SJCRH30 (cell line): ENCODE measurements at regions not wholly inside any gene's neighbourhood (a gene's known extent, or its start where the extent isn't known, plus 50 kb on each side); places are given as distances from the start of the nearest gene placed in this dataset.
A peak's percentile ranks its signal among the peaks of the same experiment; 100 is the strongest.

Source experiments
- DNase-seq, 2 experiments: peaks; one replicate each; pipeline ENCODE4 v3.0.0-alpha.2; 2015 to 2020
- H3K27ac ChIP-seq: fragments of 250-450 bp; sonication (Bioruptor Pico); 2 replicates; pipeline ENCODE4 v1.5.1; 2020; ENCODE audit warnings: mild to moderate bottlenecking, moderate library complexity
- H3K27me3 ChIP-seq: fragments of 250-450 bp; sonication (Bioruptor Pico); 2 replicates; pipeline ENCODE4 v1.5.1; 2020; ENCODE audit warnings: mild to moderate bottlenecking, moderate library complexity
- H3K36me3 ChIP-seq: fragments of 250-450 bp; sonication (Bioruptor Pico); 2 replicates; pipeline ENCODE4 v1.5.1; 2020; ENCODE audit warnings: mild to moderate bottlenecking, moderate library complexity
- H3K4me1 ChIP-seq: fragments of 250-450 bp; sonication (Bioruptor Pico); 2 replicates; pipeline ENCODE4 v1.5.1; 2020; ENCODE audit warnings: mild to moderate bottlenecking, moderate library complexity
- H3K4me3 ChIP-seq: fragments of 250-450 bp; sonication (Bioruptor Pico); 2 replicates; pipeline ENCODE4 v1.5.1; 2020; ENCODE audit warnings: mild to moderate bottlenecking, moderate library complexity
- H3K9me3 ChIP-seq: fragments of 250-450 bp; sonication (Bioruptor Pico); replicated peaks from 2 replicates; pipeline ENCODE4 v1.5.1; 2020; ENCODE audit warnings: mild to moderate bottlenecking, moderate library complexity

DNA sequence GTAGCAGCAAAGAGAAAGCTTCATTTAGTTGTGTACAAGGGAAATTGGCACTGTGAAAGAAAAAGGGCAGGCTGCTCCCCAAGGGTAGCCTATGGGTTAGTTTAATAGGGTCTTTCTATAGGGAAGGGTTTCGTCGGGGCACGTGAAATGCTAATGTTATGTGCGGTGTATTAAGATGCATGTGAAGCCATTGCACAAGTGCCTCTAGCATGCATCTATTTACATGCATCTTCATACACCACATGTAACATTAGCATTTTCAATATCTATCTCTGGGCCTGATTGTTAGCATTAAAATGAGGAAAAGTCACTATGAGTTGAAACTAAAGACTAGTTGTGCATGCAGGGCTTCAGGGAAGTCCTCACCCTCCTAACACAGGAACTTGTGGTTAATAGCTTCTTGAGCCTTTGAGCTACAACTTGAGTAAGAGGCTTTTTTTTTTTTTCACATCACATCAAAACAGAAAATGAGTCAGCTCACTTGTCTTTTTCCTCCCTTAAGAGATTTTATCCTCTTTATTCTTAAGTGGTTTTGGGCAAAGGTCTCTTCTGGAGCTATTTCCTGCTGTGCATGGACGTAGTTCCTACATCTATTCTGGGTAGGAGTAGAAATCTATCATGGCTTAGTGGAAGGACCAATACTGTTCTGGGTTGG lies 613.4 kb downstream of the ZPLD1 start:
- no peaks in the 10 kb centered on the region for H3K9me3 ChIP-seq
- no peaks in the 10 kb centered on the region for H3K27me3 ChIP-seq
- H3K4me1 ChIP-seq = no peaks in the 10 kb centered on the region
- no peak overlapping the region for H3K27ac ChIP-seq
- H3K4me3 ChIP-seq = no peak overlapping the region
- no peak for DNase-seq
- no peaks in the 10 kb centered on the region for H3K36me3 ChIP-seq

DNA sequence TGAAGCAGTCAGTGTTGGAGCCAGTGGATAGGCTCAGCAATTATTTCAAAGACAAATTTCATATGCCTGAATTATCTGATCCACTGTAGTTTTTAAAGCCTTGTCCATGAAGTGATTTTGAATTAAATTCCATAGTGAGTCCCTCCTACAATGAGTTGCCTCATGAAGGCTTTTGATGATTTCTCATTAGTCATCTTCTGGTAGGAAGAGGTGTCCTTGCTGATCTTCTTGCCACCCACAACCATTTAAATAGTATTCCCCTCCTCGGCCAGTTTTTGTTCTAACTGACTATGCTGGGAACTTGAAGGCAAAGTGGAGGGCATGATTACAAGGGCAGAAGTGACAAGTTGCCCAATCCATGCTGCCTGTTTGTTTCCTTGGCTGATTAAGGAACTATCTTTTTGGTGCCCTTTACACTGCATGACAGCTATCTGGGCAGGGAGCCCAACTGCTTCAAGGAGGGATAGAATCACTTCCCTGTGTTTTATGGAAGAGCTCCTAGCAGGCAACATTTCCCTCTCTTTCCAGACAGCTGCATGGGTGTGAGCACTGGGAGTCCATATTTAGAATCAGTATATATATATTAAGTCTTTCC lies 617.5 kb downstream of the ZPLD1 start:
- Histone ChIP-seq H3K27me3 (no peaks in the 10 kb centered on the region), H3K4me1 (no peaks in the 10 kb centered on the region), H3K9me3 (no peaks in the 10 kb centered on the region), H3K4me3 (no peak overlapping the region), H3K27ac (no peak overlapping the region), H3K36me3 (no peaks in the 10 kb centered on the region)
- DNase-seq = peak in 1 of 2 experiments; percentile 20

DNA sequence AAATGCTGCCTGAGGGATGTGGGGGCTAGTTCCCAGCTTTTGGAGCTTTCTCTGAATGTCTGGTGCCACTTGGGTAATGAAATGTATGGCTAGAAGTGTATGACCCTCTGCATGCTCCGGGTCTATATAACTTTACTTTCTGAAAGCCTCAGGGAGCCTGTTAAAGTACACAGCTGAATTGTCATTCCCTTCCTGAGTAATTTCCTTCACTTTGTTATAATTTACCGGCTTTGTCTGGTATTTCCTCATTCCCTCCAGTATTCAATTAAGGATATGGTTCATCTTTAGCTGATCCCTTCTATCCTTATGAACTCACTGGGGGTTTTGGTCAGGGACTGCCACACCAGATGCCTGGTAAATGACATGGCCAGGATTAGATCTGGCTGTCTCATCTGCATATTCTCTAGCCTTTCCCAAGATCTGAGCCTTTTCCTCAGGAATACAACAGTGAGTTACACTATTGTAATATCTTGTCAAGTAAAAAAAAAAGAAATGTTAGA lies 620.3 kb downstream of the ZPLD1 start:
- Histone ChIP-seq H3K36me3 (no peaks in the 10 kb centered on the region), H3K4me1 (no peaks in the 10 kb centered on the region), H3K9me3 (no peaks in the 10 kb centered on the region), H3K27me3 (no peaks in the 10 kb centered on the region), H3K4me3 (no peak overlapping the region), H3K27ac (no peak overlapping the region)
- no peak for DNase-seq

DNA sequence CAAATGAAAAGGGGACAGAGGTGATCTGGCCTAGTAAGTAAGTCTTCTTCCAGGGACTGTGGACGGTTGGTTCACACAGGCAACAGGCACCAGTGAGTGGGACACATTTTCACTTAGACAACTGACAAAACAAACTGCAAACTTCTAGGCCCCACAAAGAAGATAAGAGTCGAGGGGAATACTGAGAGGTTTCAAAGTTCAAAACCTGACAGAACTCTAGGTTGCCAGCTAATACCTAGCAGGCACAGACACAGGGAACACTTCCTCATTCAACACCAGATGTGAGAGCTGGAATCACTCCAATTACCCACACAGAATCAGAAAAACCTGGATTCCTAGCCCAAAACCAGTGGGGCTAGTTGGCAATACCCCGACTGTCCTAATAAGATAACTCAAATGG lies 621.7 kb downstream of the ZPLD1 start:
- Histone ChIP-seq H3K27me3 (no peaks in the 10 kb centered on the region; the same call in 1 of the 2 replicates), H3K36me3 (no peaks in the 10 kb centered on the region), H3K27ac (no peak overlapping the region), H3K9me3 (no peaks in the 10 kb centered on the region), H3K4me3 (no peak overlapping the region), H3K4me1 (no peaks in the 10 kb centered on the region)
- no peak for DNase-seq

DNA sequence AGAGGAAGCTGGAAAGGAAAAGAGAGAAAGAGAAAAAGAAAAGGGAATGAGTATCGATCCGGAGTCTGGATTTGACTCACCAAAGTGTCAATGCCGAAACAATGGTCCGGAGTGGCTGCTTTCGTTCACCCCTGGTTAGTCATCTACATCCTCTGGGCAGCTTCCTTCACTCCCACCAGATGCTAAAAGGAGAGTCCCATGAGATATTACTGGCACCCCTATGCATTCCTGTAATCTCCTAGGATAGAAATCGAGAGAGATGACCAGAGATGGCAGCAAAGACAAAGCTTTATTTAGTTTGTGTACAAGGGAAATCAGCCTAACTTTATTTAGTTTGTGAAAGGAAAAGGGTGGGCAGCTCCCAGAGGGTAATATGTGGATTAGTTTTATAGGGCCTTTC lies 622.2 kb downstream of the ZPLD1 start:
- Histone ChIP-seq H3K9me3 (no peaks in the 10 kb centered on the region), H3K36me3 (no peaks in the 10 kb centered on the region), H3K27me3 (no peaks in the 10 kb centered on the region; the same call in 1 of the 2 replicates), H3K27ac (no peak overlapping the region), H3K4me3 (no peak overlapping the region), H3K4me1 (no peaks in the 10 kb centered on the region)
- no peak for DNase-seq

DNA sequence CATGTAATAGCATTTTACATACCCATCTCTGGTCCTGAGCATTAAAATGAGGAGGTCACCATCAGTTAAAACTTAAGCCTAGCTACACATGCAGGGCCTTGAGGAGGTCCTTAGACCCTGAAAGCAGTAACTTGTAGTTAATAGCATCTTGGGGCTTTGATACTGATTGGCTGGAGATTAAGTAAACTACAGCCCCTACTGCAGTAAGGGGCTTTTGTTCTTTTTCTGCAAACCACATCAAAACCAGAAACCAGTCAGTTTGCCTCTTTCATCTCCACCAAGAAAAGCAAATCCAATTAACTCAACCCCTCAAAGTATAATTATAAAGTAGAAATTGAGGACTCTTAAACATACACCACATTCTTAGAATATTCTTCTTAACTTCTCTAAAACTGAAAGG lies 622.7 kb downstream of the ZPLD1 start:
- Histone ChIP-seq H3K9me3 (no peaks in the 10 kb centered on the region), H3K4me1 (no peaks in the 10 kb centered on the region), H3K4me3 (no peak overlapping the region), H3K27ac (no peak overlapping the region), H3K27me3 (no peaks in the 10 kb centered on the region; the same call in 1 of the 2 replicates), H3K36me3 (no peaks in the 10 kb centered on the region)
- no peak for DNase-seq

DNA sequence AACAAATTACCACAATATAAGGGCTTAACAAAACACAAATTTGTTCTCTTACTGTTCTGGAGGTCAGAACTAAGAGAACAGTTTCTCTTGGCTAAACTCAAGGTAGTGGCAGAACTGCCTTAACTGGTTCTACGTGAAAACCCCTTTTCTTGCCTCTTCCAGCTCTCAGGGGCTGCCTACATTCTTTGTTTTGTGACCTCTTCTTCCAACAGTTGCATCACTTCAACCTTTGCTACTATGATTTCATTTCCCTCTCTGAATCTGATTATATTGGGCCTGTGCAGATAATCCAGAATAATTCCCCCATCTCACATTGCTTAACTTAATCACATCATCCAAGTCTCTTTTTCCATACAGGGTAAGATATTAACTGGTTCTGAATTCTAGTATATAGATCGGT lies 624.6 kb downstream of the ZPLD1 start:
- H3K36me3 ChIP-seq = no peaks in the 10 kb centered on the region
- no peaks in the 10 kb centered on the region; the same call in 1 of the 2 replicates for H3K27me3 ChIP-seq
- DNase-seq = no peak
- H3K4me1 ChIP-seq = no peaks in the 10 kb centered on the region
- no peak overlapping the region for H3K4me3 ChIP-seq
- no peak overlapping the region for H3K27ac ChIP-seq
- no peaks in the 10 kb centered on the region for H3K9me3 ChIP-seq

DNA sequence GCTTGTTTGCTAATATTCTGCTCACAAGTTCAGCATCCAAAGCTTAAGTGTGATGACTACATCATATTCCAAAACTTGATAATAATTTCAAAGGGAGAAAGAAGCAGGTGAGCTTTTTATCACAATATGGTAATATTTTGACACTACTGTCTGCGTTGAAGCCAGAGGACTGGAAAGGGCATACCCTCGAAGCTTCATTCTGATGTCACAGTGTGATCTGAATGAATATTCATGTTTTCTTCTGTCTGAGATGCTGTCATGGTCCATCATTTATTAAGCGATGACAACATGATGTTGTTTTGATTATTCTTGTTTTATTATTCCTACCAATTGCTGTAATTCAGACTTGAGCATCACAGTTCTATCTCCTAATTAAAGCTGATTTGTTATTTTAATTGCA lies 625.4 kb downstream of the ZPLD1 start:
- no peaks in the 10 kb centered on the region for H3K4me1 ChIP-seq
- no peaks in the 10 kb centered on the region for H3K9me3 ChIP-seq
- no peaks in the 10 kb centered on the region; the same call in 1 of the 2 replicates for H3K27me3 ChIP-seq
- DNase-seq = no peak
- no peaks in the 10 kb centered on the region for H3K36me3 ChIP-seq
- H3K4me3 ChIP-seq = no peak overlapping the region
- no peak overlapping the region for H3K27ac ChIP-seq

DNA sequence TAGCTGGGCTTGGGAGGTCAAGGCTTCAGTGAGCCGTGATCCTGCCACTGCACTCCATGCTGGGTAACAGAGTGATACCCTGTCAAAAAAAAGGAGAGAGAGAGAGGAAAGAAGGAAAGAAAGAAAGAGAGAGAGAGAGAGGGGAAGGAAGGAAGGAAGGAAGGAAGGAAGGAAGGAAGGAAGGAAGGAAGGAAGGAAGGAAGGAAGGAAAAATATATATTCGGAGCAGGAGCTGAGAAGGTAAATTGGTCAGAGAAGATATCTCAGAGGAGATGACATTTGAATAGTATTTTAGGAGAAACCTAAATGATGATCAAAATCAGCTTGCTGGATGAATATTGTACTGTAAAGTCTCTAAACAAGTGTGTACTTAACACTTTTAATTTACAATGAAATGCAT lies 633.1 kb downstream of the ZPLD1 start:
- Histone ChIP-seq H3K27ac (no peak overlapping the region), H3K4me3 (no peak overlapping the region), H3K4me1 (no peaks in the 10 kb centered on the region), H3K27me3 (no peaks in the 10 kb centered on the region), H3K36me3 (no peaks in the 10 kb centered on the region), H3K9me3 (no peaks in the 10 kb centered on the region)
- DNase-seq = no peak

DNA sequence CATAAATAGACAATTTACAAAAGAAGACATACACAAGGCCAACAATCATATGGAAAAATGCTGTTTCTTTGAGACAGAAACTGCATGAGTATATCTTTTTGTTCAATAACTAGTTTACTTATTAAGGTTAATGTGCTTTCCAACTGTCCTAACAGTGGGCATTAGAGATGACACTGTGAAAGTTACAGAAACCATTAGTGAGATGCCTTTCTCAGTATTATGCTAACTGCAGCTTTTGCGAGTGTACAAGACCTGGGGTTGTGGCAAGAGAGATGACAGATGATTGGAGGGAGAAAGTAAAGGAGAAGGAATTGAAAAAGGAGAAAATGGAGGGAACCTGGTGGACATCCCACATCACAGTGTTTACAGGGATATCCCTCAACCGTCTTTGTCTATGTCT lies 640.5 kb downstream of the ZPLD1 start:
- Histone ChIP-seq H3K4me3 (no peak overlapping the region), H3K27me3 (no peaks in the 10 kb centered on the region), H3K36me3 (no peaks in the 10 kb centered on the region), H3K4me1 (no peaks in the 10 kb centered on the region), H3K27ac (no peak overlapping the region), H3K9me3 (no peaks in the 10 kb centered on the region)
- no peak for DNase-seq

DNA sequence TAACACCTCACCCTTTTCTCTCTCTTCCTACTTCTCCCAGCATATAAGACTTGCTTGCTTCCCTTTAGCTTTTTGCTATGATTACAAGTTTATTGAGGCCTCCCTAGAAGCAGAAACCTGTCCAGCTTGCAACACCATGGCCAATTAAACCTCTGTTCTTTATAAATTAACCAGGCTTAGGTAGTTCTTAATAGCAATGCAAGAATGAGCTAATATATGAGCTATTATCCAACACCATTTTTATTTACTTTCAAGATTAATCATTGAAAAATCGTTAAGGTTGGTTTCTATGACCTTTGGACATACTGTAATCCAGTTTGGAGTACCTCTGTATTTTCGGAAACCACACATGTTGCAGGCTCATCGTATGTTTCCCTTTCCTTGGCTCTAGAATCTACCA lies 643.1 kb downstream of the ZPLD1 start:
- no peak overlapping the region for H3K27ac ChIP-seq
- no peak for DNase-seq
- no peaks in the 10 kb centered on the region for H3K4me1 ChIP-seq
- no peaks in the 10 kb centered on the region for H3K9me3 ChIP-seq
- H3K27me3 ChIP-seq = no peaks in the 10 kb centered on the region
- no peaks in the 10 kb centered on the region for H3K36me3 ChIP-seq
- no peak overlapping the region for H3K4me3 ChIP-seq

DNA sequence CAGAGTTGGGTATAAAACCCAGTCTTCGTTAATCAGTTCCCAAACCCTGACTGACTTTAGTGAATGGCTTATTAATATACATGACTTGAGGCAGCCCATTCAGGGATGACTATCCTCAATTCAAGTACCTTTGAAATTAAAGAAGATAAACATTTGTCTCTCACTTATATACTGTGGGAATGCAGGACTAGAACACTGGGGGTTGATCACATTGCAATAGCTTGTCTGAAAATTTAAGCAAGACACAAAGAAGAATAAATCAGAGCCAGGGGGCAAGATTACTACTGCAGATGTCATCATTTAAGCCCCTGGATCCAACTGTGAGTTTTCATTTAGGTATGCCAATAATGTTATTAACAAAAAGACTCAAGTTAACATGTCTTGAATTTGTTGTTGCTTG lies 647.7 kb downstream of the ZPLD1 start:
- no peaks in the 10 kb centered on the region for H3K4me1 ChIP-seq

DNA sequence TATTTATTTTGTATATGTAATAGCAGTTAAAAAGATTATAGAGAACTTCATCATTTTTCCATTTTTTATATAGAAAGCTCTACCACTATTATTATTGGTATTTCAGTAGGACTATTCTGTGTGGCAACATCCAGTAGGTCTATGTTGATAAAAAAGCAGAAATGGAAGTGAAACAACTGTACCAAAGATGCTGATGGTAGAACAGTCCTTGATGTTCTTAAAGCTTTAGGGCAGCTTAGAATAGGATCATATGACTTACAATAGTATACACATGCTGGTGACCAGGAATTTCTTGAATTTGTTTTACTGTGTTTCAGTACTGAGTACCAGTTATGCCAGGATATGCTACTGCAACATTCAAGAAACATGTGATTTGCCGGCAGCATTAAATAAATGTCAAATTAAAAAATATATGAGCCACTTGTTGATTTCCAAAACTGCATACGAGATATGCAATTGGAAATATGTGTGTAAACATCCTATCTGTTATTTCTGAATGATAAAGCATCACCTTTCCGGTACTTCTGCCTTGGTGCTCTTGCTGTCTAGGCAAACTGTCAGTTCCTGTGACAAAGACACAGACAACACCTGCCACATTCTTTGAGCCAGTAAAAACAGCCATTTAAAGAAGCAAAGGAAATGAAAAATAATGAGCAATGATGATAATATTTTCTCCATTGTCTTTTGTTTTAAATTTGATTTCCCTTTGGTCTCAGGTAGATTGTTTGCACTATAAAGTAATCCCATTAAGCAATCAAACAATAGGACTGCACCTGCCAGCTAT lies 649.2 kb downstream of the ZPLD1 start:
- H3K4me1 ChIP-seq = no peaks in the 10 kb centered on the region
- no peaks in the 10 kb centered on the region for H3K27me3 ChIP-seq
- no peaks in the 10 kb centered on the region for H3K36me3 ChIP-seq

More for the DNA sequence above, 647.7 kb downstream of the ZPLD1 start:
- Histone ChIP-seq H3K4me3 (no peak overlapping the region), H3K27ac (no peak overlapping the region), H3K27me3 (no peaks in the 10 kb centered on the region), H3K36me3 (no peaks in the 10 kb centered on the region), H3K9me3 (no peaks in the 10 kb centered on the region)
- DNase-seq = no peak

DNA sequence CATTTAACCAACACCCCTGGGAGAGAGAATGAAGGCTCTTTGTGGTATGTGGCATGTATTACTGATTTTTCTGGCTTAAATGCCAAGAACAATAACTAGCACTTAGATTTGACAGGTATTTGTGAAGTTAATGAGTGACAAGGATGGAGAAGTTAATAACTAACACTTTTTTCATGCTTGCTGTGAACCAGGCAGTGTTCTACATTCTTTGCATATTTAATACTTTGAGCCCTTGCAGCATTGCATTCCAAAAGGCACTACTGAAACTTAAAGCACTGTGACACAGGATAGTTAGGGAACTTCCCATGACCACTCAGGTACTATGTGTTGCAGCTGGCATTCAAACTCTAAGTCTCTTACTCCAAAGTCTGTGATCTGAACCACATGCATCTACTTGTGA lies 650.6 kb downstream of the ZPLD1 start:
- no peak overlapping the region for H3K4me3 ChIP-seq
- no peak overlapping the region for H3K27ac ChIP-seq
- H3K27me3 ChIP-seq = no peaks in the 10 kb centered on the region
- H3K9me3 ChIP-seq = no peaks in the 10 kb centered on the region
- DNase-seq = no peak
- H3K36me3 ChIP-seq = no peaks in the 10 kb centered on the region
- H3K4me1 ChIP-seq = no peaks in the 10 kb centered on the region

More for the DNA sequence above, 649.2 kb downstream of the ZPLD1 start:
- no peak overlapping the region for H3K27ac ChIP-seq
- no peak for DNase-seq
- H3K4me3 ChIP-seq = no peak overlapping the region
- H3K9me3 ChIP-seq = no peaks in the 10 kb centered on the region

DNA sequence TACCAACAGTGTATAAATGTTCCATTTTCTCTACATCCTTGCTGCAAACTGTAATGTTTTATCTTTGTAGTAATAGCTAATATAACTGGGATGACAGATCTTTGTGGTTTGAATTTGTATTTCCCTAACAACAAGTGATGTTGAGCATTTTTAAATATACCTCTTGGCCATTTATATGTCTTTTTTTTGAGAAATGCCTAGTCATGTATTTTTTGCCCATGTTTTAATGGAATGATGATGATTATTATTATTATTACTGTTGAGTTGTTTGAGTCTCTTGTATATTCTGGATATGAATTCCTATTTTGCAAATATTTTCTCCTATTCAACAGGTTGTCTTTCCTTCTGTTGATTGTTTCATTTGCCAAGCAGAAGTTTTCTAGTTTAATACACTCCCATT lies 654.9 kb downstream of the ZPLD1 start:
- H3K4me3 ChIP-seq = no peak overlapping the region
- no peaks in the 10 kb centered on the region for H3K36me3 ChIP-seq
- no peak overlapping the region for H3K27ac ChIP-seq
- DNase-seq = no peak
- H3K9me3 ChIP-seq = no peaks in the 10 kb centered on the region
- no peaks in the 10 kb centered on the region for H3K4me1 ChIP-seq
- no peaks in the 10 kb centered on the region for H3K27me3 ChIP-seq
